Neural cell (in vitro differentiated cells): ENCODE measurements at regions not wholly inside any gene's neighbourhood (a gene's known extent, or its start where the extent isn't known, plus 50 kb on each side); places are given as distances from the start of the nearest gene placed in this dataset.

ENCODE experiments used
- H2AFZ ChIP-seq: fragments of 200-600, 300-800 bp; sonication (generic), shearing (Covaris generic); 2 replicates; pipeline ENCODE4 v1.6.0; 2014; ENCODE audit warnings: low read depth, mild to moderate bottlenecking, antibody characterized with exemption, low read length, moderate library complexity
- H3F3A ChIP-seq: fragments of 200-600 bp; shearing (Covaris generic); 2 replicates; pipeline ENCODE4 v1.6.1; 2016; ENCODE audit warnings: mild to moderate bottlenecking, moderate library complexity, mixed read lengths, antibody characterized with exemption, low read length; ENCODE audit not compliant: insufficient read depth, poor library complexity, severe bottlenecking
- H3K27ac ChIP-seq: fragments of 200-600, 300-800 bp; sonication (generic), shearing (Covaris generic); 2 replicates; pipeline ENCODE4 v1.5.1; 2014; ENCODE audit warnings: mild to moderate bottlenecking, low read length, moderate library complexity
- H3K27me3 ChIP-seq: fragments of 300-800, 200-600 bp; sonication (generic), shearing (Covaris generic); 2 replicates; pipeline ENCODE4 v1.6.0; 2014; ENCODE audit warnings: mild to moderate bottlenecking, low read depth, low read length, moderate library complexity; ENCODE audit not compliant: insufficient read depth
- H3K36me3 ChIP-seq: fragments of 300-800, 200-600 bp; sonication (generic), shearing (Covaris generic); 2 replicates; pipeline ENCODE4 v1.5.1; 2014; ENCODE audit warnings: mild to moderate bottlenecking, antibody characterized with exemption, low read length, moderate library complexity; ENCODE audit not compliant: insufficient read depth
- H3K4me2 ChIP-seq: fragments of 300-800, 200-600 bp; sonication (generic), shearing (Covaris generic); 2 replicates; pipeline ENCODE4 v1.6.0; 2014; ENCODE audit warnings: mild to moderate bottlenecking, low read length
- H3K4me3 ChIP-seq: fragments of 300-800, 200-600 bp; sonication (generic), shearing (Covaris generic); 2 replicates; pipeline ENCODE4 v1.5.1; 2014; ENCODE audit warnings: mild to moderate bottlenecking, low read length, moderate library complexity
- H3K79me2 ChIP-seq: fragments of 200-600 bp; shearing (Covaris generic); replicated peaks from 2 replicates; pipeline ENCODE4 v1.6.0; 2014; ENCODE audit warnings: mild to moderate bottlenecking, low read length, moderate library complexity; ENCODE audit not compliant: insufficient read depth
- H3K9ac ChIP-seq: fragments of 300-800, 200-600 bp; sonication (generic), shearing (Covaris generic); 2 replicates; pipeline ENCODE4 v1.6.1; 2016; ENCODE audit warnings: mild to moderate bottlenecking, low read length, mixed read lengths
- H3K9me2 ChIP-seq: fragments of 200-600 bp; shearing (Covaris generic); 2 replicates; pipeline ENCODE4 v1.6.1; 2016; ENCODE audit warnings: mild to moderate bottlenecking, low read length, mixed read lengths; ENCODE audit not compliant: insufficient read depth
- H3K9me3 ChIP-seq: fragments of 200-600, 300-800 bp; sonication (generic), shearing (Covaris generic); 2 replicates; pipeline ENCODE4 v1.6.1; 2016; ENCODE audit warnings: mild to moderate bottlenecking, mixed run types, low read length, moderate library complexity, mixed read lengths
- H4K20me1 ChIP-seq: fragments of 200-600 bp; shearing (Covaris generic); 2 replicates; pipeline ENCODE4 v1.6.1; 2016; ENCODE audit warnings: mild to moderate bottlenecking, mixed run types; ENCODE audit not compliant: insufficient read depth
- CTCF ChIP-seq: fragments of 450-650 bp; IDR thresholded peaks from 2 replicates; pipeline ENCODE4 v1.5.1; 2014; ENCODE audit warnings: antibody characterized with exemption, mild to moderate bottlenecking, moderate library complexity; ENCODE audit not compliant: poor library complexity, severe bottlenecking
- EP300 ChIP-seq: fragments of 450-650 bp; conservative IDR thresholded peaks from 2 replicates; pipeline ENCODE4 v1.6.1; 2014; ENCODE audit warnings: antibody characterized with exemption, mild to moderate bottlenecking, moderate library complexity; ENCODE audit not compliant: poor library complexity, severe bottlenecking
- EZH2 ChIP-seq: fragments of 200-600, 300-800 bp; shearing (Covaris generic), sonication (generic); IDR thresholded peaks from 2 replicates; pipeline ENCODE4 v1.6.1; 2014; ENCODE audit warnings: antibody characterized with exemption, low read length, borderline replicate concordance, mild to moderate bottlenecking; ENCODE audit not compliant: insufficient read depth, poor library complexity, severe bottlenecking
- MXI1 ChIP-seq: fragments of 450-650 bp; conservative IDR thresholded peaks from 2 replicates; pipeline ENCODE4 v1.6.1; 2014; ENCODE audit warnings: antibody characterized with exemption, mild to moderate bottlenecking; ENCODE audit not compliant: poor library complexity, severe bottlenecking
- POLR2AphosphoS5 ChIP-seq: IDR thresholded peaks from 2 replicates; pipeline ENCODE4 v1.6.1; 2012
- RAD21 ChIP-seq: fragments of 450-650 bp; conservative IDR thresholded peaks from 2 replicates; pipeline ENCODE4 v1.6.1; 2014; ENCODE audit warnings: antibody characterized with exemption, mild to moderate bottlenecking, moderate library complexity
- REST ChIP-seq: IDR thresholded peaks from 2 replicates; pipeline ENCODE4 v1.6.1; 2012; ENCODE audit warnings: borderline replicate concordance
- SMC3 ChIP-seq: fragments of 450-650 bp; conservative IDR thresholded peaks from 2 replicates; pipeline ENCODE4 v1.6.1; 2014; ENCODE audit warnings: antibody characterized with exemption, mild to moderate bottlenecking, moderate library complexity; ENCODE audit not compliant: poor library complexity
- TAF1 ChIP-seq: IDR thresholded peaks from 2 replicates; pipeline ENCODE4 v1.6.1; 2012; ENCODE audit warnings: low read depth

- TF ChIP-seq CTCF, result no peak
- TF ChIP-seq TAF1, result no peak
- no peak for TF ChIP-seq POLR2AphosphoS5
- no peak for TF ChIP-seq REST
- no peak for TF ChIP-seq MXI1
- no peak for TF ChIP-seq EZH2
- no peak for TF ChIP-seq RAD21
- TF ChIP-seq SMC3, result no peak
- TF ChIP-seq EP300, result no peak
- no peaks in the 10 kb centered on the region for H3K9me2 ChIP-seq
- H2AFZ ChIP-seq, result no peak overlapping the region
- H3K79me2 ChIP-seq, result no peaks in the 10 kb centered on the region
- H3K9me3 ChIP-seq, result no peaks in the 10 kb centered on the region
- no peak overlapping the region for H3K4me2 ChIP-seq
- H3K36me3 ChIP-seq, result no peaks in the 10 kb centered on the region
- no peak overlapping the region for H3K9ac ChIP-seq
- no peak overlapping the region for H3K27ac ChIP-seq
- H3K27me3 ChIP-seq, result no peaks in the 10 kb centered on the region
- no peak overlapping the region for H3K4me3 ChIP-seq
- H3F3A ChIP-seq, result no peaks in the 10 kb centered on the region
- no peaks in the 10 kb centered on the region for H4K20me1 ChIP-seq
Observed at GRCh38 chr4:99763635-99764101, 53.0 kb upstream of the DAPP1 start.

- Histone ChIP-seq H3K4me3 (no peak overlapping the region), H3K27ac (no peak overlapping the region), H3K9me2 (no peaks in the 10 kb centered on the region), H3K9me3 (no peaks in the 10 kb centered on the region), H2AFZ (no peak overlapping the region), H3K79me2 (no peaks in the 10 kb centered on the region), H3K4me2 (no peak overlapping the region), H4K20me1 (no peaks in the 10 kb centered on the region), H3K36me3 (no peaks in the 10 kb centered on the region), H3F3A (no peaks in the 10 kb centered on the region), H3K9ac (no peak overlapping the region), H3K27me3 (no peaks in the 10 kb centered on the region)
- no peak for TF ChIP-seq CTCF
- TF ChIP-seq EZH2, result no peak
- TF ChIP-seq MXI1, result no peak
- TF ChIP-seq TAF1, result no peak
- TF ChIP-seq EP300, result no peak
- TF ChIP-seq RAD21, result no peak
- TF ChIP-seq REST, result no peak
- no peak for TF ChIP-seq SMC3
- TF ChIP-seq POLR2AphosphoS5, result no peak
Observed at GRCh38 chr4:99762728-99763127, 53.9 kb upstream of the DAPP1 start.
